ENCODE measurements at regions not wholly inside any gene's neighbourhood (a gene's known extent, or its start where the extent isn't known, plus 50 kb on each side); places are given as distances from the start of the nearest gene placed in this dataset.

DNA sequence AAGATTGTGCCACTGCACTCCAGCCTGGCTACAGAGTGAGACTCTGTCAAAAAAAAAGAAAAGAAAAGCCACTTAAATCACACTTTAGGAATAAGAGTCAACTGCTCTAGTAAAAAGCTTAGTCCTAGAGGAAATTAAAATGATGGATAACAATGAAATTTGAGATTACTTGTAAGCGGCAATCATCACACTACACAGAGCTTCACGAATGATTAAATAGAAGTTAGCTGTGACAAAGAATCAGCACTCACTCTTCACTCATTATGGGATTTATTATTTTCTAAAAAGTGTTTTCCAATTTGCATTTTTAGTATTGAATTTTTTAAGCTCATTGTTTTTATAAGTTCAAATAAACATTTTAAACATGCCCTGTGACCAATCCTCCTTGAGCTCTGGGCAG, 718.0 kb downstream of the UTRN start:
- DNase-seq: no peak

DNA sequence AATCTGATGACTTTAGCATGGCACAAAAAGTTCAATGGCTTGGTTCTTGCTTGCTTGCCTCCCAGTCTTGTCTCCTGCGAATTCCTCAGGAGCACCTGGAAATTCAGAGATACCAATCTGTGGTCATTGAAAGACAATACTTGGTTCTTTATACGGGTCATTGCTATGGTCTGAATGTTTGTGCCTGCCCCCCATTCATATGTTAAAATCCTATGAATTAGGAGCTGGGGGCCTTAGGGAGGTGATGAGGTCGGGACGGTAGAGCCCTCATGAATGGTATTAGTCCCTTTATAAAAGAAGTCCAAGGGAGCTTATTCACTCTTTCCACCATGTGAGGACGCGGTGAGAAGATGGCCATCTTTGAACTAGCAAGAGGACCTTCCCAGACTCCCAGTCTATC, 721.8 kb downstream of the UTRN start:
- DNase-seq: no peak

DNA sequence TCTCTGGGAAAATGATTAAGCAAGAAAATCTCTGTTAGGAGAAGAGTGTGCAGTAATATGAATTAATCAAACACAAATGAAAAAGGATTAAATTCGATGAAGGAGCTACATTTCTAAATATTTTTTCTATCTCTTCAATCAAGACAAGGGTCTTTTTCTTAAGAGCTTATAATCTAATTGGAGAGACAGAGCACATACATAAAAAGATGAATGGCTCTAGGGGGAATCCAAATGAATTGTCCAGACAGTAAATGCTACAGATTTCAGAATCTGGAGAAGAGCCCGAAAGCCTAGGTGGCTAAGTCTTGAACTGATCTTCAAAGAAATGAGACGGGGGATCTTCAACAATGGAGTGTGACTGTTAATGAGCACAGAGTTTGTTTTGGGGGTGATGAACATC, 723.6 kb downstream of the UTRN start:
- DNase-seq: no peak

DNA sequence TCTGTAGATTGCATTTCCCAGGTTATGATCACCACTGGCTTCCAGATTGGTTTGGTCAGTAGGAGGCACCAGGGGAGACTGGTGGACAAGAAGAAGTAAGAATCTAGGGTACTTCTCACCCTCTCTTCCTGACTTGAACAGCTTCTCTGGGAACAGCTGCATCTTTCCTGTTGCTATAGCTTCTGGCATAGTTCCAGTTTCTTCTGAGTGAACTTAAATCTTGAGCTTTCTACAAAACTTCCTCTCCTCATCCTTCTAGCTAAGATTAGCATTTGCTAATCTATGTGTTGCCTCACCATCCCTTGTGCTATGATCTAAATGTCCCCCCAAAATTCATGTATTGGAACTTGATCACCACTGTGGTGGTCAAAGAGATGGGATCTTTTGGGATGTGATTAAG, 724.6 kb downstream of the UTRN start:
- no peak for DNase-seq

DNA sequence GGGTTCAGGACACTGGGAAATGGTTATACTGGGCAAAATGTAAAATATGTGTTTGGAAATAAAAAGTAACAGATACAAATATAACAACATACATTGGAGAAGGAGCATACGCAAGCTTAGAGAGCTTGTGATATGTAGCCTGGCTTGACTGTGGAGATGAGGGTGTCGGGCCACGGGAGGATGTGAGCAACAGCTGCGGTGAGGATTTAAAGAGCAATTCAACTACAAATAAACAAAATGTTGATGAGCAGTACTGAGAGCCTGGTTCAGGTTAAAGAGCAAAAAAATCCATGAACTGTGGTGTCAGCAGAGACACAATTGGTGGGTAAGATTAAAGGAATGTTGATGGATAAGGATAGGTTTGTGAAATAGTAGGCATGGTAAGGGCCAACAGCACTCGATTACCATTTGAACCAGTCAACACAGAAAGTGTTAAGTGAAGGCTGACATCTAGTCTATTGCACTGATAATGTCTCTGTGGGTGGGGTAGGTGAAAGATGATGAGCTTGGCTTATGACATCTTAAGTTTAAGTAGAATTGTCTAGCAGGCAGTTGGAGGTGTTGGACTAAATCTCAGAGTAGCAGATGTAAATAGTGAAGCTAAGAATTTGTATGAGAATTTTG, 723.2 kb downstream of the EPM2A start:
- no peak for DNase-seq

DNA sequence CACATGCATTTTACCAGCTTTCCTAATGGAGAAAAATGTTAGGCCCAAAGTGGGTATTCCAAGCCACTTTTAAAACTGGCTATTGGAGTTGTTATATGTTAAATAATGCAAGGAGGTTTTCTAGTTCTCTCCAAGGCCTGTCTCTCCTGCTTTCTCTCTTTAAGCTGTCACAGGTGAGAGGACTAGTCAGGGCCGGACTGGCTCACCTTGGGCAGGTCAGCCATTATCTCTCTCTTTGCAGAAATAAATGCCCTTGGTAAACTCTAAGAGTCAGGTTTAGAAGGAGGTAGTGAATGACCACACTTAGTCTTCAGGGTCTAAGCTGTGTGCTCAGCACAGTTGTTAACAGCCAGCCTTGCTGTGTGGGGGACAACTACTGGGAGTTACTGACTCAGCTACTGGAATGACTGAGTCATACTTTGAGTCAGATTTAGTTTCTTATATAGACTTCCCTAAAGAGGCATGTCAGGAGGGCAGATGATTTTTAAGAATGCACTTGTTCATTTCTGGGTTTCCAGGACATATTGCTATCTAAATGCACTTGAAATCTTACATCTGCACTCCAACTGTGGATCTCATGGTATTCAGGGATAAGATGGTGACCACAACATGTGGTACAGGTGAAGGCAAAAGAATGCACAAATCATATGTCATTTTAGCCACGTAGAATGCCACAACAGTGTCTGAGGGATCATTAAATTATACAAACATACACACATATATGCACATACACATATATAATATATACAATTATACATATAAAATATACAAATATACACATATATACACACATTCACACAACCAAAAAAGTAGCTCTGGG, 719.4 kb downstream of the EPM2A start:
- peak; percentile 88 for DNase-seq

DNA sequence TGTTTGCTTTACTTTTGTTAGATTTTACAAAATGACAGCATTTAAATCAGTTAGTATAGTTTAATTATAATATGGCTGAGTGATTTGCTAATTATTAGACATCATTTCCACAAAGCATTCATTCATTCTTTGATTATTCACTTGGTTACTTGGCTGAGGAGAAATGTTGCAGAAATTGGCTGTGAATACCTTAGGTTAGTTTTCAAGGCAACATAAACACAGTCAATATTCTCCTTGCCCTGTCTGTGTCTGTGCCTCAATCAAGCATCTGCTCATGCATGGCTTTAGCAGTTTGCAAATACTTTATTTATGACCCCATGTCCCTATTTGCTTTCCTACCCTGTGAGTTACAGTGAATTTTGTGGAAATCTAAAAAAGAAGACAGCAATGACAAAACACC, 718.3 kb downstream of the EPM2A start:
- DNase-seq: no peak

DNA sequence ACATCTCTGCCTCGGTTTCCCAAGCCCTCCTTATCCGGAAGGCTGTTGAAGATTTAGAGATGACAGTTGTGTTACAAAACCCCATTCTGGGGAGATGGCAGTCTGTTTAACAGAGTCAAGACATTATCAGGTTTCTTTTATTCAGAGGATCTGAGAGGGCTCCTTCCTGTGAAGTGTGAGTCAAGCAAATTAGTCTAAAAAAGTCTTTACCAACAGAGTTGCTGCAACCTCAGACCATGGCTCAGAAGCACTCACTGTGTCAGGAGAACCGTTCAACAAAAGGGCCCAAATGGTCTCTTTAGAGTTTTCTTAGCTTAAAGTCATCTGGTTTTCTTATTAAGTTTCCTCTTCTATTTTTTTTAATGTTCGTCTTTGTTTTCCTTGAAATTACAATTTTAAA, 717.8 kb downstream of the EPM2A start:
- peak; percentile 25 for DNase-seq

DNA sequence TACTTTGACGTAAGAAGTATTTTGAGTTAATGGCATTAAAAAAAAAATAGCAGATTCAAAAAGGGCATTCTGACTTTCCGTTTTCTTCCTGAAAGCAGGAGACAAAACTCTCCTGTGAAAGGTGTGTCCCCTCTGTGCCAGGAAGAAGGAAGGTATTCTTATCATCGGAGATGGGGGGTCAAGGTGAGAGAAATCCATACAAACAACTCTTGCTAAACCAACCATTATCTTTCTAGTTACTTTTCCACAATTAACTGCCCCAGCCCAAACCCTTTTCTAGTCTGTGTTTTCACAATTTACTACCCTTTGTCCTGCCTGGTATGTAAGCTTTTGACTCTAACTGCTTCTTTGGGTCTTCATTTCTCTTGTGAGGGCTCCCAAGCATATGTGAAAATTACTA, 717.3 kb downstream of the EPM2A start:
- no peak for DNase-seq

DNA sequence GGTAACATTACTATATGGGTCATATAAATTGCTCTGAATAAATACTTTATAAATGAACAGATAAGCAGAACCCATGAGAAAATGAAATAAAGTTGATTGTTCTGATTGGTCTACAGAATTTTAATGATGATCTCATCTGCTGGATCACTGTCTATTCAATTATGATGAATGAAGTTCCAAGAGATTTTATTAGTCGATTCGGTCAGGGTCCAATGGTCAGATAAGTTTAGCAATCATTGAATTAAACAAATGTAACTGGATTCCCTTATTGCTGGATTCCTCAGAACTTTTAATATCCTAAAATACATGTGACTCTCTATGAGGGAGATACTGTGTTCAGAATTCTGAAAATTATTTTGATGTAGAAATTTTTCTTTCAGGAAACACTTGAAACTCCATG, 715.2 kb downstream of the EPM2A start:
- no peak for DNase-seq

DNA sequence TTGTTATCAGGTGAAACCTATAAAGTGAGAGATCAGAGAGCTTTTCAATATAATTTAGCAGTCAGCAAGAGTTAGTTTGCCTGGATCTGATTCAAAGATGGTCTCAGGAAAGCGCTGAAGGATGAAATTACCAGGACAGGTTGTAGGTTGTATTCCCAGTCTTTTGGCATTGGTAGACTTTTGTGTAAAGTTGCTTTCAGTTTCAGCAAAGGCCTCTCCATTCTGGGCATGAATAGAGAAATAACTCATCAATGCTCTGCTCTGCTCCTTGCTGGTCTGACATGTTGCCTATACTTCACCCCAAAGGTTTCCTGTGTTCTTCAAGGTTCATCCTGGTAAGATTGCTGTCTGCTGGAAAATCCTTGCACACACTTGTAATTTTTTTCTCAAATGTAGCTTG, 714.8 kb downstream of the EPM2A start:
- DNase-seq: no peak

DNA sequence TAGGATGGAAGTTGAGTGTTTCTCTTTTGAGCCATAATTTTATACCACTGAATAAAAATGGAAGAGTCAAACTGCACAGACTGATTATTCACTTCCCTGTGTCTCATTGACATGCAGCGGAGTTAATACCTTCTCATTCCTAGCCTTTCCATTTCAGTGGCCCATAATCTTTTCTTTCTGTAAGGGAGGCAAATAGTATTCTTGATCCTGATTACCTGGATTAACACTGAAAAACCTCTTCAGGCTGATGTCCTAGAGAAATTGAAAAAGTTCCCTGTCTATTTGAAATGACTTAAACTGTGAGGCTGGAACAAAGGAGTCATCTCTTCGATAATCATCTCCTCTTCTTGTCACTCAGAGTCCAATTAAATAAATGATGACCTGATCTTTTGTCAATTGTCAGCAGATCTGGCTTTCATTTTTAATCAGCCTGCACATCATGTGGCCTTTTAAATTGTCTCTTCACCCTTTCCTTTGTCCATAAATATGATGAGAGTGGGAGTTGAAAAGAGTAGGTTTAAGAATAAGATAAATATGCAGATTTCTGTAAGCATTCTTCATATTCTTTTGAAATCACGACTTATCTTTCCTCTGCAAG, 713.0 kb downstream of the EPM2A start:
- DNase-seq: no peak

DNA sequence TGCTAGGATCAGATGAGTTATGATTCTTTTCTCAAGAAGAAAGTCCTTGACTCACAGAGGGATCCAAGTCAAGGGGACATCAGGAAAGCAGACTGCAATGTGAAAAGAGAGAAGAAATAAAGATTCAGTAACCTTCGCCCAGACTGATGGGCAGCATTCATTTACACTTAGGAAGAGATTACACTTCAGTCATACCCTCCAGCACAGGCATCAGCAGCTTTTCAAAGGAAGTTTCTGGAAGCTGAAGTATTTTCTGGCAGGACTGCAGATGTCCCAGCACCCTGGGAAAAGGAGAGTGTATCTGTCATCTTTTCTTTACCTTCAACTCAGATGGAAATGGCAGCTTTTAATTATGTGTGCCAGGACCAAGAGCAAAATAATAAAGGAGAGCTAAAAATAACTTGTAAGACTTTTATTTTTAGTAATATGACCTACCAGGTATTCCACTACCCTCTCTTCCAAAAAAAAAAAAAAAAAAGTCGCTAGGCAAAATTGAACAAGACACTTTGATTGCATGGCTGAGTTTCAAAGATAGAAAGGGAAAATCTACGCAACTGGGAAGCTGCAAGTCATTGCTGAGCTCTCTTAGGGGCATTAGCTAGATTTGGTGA, 712.1 kb downstream of the EPM2A start:
- DNase-seq: no peak

DNA sequence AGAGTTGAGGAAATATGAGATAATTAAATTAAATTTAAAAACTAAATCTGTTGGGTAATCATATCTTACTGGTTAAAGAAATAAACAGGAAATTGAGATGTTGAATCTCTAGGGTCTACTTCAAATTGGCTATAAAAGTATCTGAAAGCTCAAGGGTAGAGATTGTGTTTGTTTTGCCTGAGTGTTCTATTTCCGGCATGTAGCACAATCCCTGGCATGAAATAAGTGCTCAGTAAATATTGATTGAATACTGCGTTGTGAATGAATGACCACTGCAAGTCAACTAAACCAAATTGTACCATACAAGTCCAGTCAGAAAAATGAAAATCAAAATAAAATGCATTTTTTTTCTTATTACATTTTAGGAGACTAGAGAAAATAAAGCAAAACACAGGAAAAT, 709.8 kb downstream of the EPM2A start:
- DNase-seq: no peak

DNA sequence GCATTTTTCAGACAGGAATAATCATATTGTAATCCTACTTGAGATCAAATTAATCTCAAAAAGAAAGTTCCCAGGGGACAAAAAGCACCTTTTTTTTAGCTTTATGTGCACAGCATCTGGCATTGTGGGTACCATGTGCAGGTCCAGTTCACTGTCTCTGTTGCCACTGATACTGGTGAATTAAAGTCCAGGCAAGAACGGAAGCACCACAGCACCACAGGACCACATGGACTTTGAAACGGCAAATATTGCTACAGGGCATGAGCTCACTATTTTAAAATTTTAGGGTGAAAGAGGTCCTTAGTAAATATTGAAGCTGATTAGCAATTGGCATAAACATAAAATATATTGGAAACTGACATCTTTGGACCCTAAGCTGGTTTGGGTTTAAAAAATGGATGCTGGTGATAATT, 709.0 kb downstream of the EPM2A start:
- no peak for DNase-seq

DNA sequence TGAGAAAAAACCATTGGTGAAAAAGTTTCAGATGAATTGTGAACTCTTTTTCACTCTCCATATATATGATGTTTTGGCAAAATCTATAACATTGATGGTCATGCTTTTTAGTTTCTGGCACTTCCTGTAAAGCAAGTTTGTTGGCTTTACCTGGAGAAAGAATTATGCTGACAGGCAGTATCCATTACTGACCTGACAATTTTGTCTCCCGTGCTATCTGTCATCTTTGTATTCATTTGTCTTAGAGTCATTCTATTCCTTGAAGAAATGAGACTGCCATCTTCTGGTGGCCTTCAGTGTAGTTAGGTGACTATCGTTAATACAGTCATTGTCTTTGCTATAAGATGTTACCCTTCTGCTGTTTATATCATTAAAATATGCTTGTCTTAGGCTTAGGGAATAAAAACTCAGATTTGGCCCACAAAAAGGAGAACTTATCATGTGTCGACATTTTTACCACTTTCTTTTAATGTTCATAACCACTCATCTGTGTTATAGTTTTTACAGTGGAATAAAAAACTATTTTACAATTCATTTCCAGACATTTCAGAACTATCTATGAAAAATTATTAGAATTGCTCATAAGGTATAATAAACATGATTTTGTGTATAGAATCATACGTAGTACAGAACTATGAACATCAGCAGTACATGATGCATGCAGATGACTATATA, 707.0 kb downstream of the EPM2A start:
- DNase-seq: peak; percentile 29

DNA sequence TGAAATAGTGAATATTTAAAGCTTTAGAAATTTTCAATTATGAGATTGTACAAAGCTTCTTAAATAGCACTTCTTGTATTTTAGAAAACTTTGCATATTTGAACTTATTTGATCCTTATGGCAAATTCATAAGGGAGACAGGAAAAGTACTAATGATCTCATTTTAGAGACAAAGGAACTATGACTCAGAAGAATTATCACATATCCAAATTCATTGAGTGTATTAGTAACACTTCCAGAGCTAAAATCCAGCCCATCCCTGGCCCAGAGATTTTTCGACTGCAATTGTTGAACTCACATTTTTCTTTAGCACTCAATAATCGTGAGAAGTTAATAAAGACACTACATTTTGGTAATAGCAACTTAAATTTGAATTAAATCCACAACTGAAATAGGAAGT, 704.3 kb downstream of the EPM2A start:
- no peak for DNase-seq

DNA sequence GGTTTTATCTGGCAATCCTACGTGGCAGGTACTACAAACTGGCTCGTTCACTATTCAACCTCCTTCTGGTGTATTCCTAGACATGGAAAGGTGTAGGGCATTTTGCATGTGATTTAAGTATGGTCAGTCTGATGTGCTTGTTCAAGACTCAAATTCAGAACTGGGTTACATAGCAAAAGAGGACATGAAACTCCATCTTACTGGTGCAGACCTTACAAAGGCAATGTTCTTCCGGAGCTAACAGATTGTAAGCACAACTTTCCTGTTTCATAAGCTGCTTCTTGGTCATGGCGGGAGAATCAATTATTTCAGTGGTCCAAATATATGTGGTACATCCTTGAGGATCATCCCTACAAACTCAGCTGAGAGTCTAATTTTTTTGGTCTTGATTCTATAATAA, 703.4 kb downstream of the EPM2A start:
- peak; percentile 26 for DNase-seq

DNA sequence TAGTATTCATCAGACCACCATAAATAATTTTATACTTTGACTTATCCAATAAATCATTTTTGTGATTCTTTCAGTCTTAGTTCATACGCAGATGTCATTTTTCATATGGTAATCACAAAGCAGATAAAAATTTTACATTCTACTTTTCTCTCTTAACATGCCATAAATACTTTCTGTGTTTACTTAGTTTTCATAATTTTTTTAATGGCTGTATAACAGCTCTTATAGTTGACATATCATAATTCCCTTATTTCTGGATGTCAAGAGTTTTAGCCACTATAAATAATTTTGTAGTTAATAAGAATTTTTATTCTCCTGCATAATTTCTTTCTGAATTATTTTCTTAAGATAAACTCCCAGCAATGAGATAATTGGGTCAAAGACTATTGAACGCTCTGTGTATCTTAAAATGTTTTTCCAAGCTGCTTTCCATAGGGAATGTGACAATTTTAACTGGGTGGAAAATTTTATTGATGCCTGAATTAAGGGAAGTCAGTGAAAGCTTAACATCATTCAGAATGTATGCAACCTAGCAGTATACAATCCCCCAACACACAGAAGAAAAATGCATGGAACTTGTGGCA, 702.7 kb downstream of the EPM2A start:
- no peak for DNase-seq

DNA sequence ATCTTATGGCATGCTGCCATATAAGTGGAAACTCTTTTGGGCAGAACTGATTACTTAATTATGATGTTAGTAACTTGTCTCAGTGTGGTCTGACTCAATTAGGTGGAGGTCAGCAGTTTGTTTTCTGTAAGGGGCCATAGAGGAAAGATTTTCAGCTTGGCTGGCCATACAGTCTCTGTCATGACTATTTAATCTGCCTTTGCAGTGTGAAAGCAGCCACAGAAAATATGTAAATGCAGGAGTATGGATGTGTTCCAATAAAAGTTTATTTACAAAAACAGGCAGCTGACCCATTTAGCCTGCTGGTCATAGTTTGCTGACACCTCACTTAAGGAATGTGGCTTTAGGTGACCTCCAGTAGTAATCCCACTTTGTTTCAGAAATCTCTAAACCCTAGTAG, 700.7 kb downstream of the EPM2A start:
- DNase-seq: no peak

DNA sequence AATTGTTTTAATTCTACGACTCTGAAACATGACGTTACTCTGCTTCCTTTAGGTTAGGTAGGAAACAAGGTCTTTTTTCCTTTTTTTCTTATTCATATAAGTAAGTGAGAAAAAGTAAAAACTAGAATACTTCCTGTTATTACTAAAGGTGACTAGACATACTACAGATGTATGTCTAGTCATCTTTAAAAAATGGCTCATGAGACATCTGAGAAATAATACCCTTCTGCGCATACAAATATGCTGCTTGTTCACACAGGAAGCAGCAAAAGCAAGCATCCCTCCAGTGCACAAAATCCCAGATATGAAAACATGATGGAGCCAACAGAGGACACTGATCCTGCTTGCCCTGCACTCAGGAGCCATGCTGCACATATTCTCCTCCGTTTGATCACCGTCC, 699.1 kb downstream of the EPM2A start:
- no peak for DNase-seq

DNA sequence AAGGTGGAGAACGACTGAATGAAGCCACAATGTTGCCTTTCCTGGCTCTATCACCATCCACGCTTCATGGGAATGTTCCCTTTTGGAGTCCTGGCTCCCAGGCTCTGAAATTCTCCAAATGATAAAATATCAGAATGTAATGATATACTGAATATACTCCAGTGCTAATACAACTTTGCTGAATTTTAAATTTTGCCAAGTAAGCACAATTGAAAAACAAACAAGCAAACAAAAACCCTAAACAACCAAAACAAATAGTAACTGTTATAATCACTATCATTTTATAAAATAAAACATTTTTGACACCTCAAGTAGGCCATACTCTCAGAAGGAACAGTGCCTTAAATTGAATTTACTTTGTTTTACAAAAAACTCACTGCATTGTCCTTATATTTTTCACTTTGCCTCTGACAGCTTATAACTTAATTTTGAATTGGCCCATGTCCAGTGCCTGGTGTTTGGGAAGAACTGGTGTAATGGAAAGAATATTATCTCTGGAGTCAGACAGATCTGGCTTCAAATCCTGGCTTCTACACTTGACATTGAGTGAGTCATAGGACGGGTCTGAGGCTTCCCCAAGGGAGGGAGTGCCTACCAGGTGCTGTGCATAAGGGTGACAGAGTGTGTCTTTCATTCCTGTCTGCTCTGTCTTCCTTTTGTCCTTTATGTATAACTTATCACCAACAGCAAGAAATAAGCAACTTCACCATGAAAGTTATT, 698.3 kb downstream of the EPM2A start:
- no peak for DNase-seq
